Tongue (tissue), 1 donor: ENCODE measurements at regions not wholly inside any gene's neighbourhood (a gene's known extent, or its start where the extent isn't known, plus 50 kb on each side); places are given as distances from the start of the nearest gene placed in this dataset.

Experiments used
- DNase-seq: peaks from one replicate; pipeline ENCODE4 v3.0.0-alpha.2; 2015

GRCh38 chr6:74075896-74076295 lies 379.9 kb downstream of the CD109 start:
- DNase-seq = no peak

- DNase-seq = peak; percentile 76
Measured at GRCh38 chr6:74075323-74075722, 379.3 kb downstream of the CD109 start.

- DNase-seq = no peak
Measured at GRCh38 chr6:74074645-74075044, 378.6 kb downstream of the CD109 start.

- no peak for DNase-seq
Measured at GRCh38 chr6:74073999-74074398, 378.0 kb downstream of the CD109 start.

GRCh38 chr6:74073429-74073828 lies 377.4 kb downstream of the CD109 start:
- no peak for DNase-seq

- no peak for DNase-seq
Measured at GRCh38 chr6:74071214-74071613, 375.2 kb downstream of the CD109 start.

GRCh38 chr6:74070711-74071110 lies 374.7 kb downstream of the CD109 start:
- DNase-seq = no peak

GRCh38 chr6:74070091-74070490 lies 374.1 kb downstream of the CD109 start:
- no peak for DNase-seq

- DNase-seq = peak; percentile 89
Measured at GRCh38 chr6:74069089-74069581, 373.1 kb downstream of the CD109 start.

- DNase-seq = no peak
Measured at GRCh38 chr6:74066168-74066871, 370.3 kb downstream of the CD109 start.

- DNase-seq = peak; percentile 61
Measured at GRCh38 chr6:74065705-74066104, 369.7 kb downstream of the CD109 start.

- no peak for DNase-seq
Measured at GRCh38 chr6:74063391-74063790, 367.4 kb downstream of the CD109 start.

- no peak for DNase-seq
Measured at GRCh38 chr6:74061201-74061600, 365.2 kb downstream of the CD109 start.

- no peak for DNase-seq
Measured at GRCh38 chr6:74060354-74060753, 364.4 kb downstream of the CD109 start.

GRCh38 chr6:74058606-74059005 lies 362.6 kb downstream of the CD109 start:
- no peak for DNase-seq

- DNase-seq = no peak
Measured at GRCh38 chr6:74057326-74057725, 361.3 kb downstream of the CD109 start.

- DNase-seq = no peak
Measured at GRCh38 chr6:74054190-74054589, 358.2 kb downstream of the CD109 start.

GRCh38 chr6:74050921-74051320 lies 354.9 kb downstream of the CD109 start:
- DNase-seq = no peak

- no peak for DNase-seq
Measured at GRCh38 chr6:74048387-74048786, 352.4 kb downstream of the CD109 start.

- DNase-seq = no peak
Measured at GRCh38 chr6:74044417-74045096, 348.6 kb downstream of the CD109 start.

- no peak for DNase-seq
Measured at GRCh38 chr6:74041420-74041819, 345.4 kb downstream of the CD109 start.

- no peak for DNase-seq
Measured at GRCh38 chr6:74018825-74019224, 322.8 kb downstream of the CD109 start.

GRCh38 chr6:74015427-74015826 lies 319.4 kb downstream of the CD109 start:
- no peak for DNase-seq
